Upper lobe of right lung (tissue), 1 donor: ENCODE measurements at regions not wholly inside any gene's neighbourhood (a gene's known extent, or its start where the extent isn't known, plus 50 kb on each side); places are given as distances from the start of the nearest gene placed in this dataset.

Source experiments
- ATAC-seq: fragments of 200-7000 bp; cut with Tn5 transposase; one replicate; pipeline ENCODE4 v1.9.1; 2020; ENCODE audit warnings: mild to moderate bottlenecking, moderate library complexity
- DNase-seq: peaks from one replicate; pipeline ENCODE4 v3.0.0-alpha.2; 2020
- H3K27ac ChIP-seq: fragments of 200-600 bp; one replicate; pipeline ENCODE4 v1.8.0; 2022
- H3K27me3 ChIP-seq: fragments of 200-600 bp; one replicate; pipeline ENCODE4 v1.8.0; 2022; ENCODE audit warnings: mild to moderate bottlenecking
- H3K36me3 ChIP-seq: fragments of 200-600 bp; one replicate; pipeline ENCODE4 v1.8.0; 2022
- H3K4me1 ChIP-seq: fragments of 200-600 bp; one replicate; pipeline ENCODE4 v1.8.0; 2022
- H3K4me3 ChIP-seq: fragments of 200-600 bp; one replicate; pipeline ENCODE4 v1.8.0; 2022; ENCODE audit warnings: mild to moderate bottlenecking
- H3K9me3 ChIP-seq: fragments of 200-600 bp; one replicate; pipeline ENCODE4 v1.8.0; 2022
- CTCF ChIP-seq: fragments of 200-600 bp; IDR thresholded peaks from one replicate; pipeline ENCODE4 v1.8.0; 2022; ENCODE audit warnings: antibody characterized with exemption
- intact Hi-C: fragments of 100-400 bp; cut with DNase I; formaldehyde crosslinking; loops from one replicate; pipeline ENCODE4 v1.11.0; 2022
- donor health status: DM: no; HTN: yes; CAD: no; lungs with severe emphysema.

DNA sequence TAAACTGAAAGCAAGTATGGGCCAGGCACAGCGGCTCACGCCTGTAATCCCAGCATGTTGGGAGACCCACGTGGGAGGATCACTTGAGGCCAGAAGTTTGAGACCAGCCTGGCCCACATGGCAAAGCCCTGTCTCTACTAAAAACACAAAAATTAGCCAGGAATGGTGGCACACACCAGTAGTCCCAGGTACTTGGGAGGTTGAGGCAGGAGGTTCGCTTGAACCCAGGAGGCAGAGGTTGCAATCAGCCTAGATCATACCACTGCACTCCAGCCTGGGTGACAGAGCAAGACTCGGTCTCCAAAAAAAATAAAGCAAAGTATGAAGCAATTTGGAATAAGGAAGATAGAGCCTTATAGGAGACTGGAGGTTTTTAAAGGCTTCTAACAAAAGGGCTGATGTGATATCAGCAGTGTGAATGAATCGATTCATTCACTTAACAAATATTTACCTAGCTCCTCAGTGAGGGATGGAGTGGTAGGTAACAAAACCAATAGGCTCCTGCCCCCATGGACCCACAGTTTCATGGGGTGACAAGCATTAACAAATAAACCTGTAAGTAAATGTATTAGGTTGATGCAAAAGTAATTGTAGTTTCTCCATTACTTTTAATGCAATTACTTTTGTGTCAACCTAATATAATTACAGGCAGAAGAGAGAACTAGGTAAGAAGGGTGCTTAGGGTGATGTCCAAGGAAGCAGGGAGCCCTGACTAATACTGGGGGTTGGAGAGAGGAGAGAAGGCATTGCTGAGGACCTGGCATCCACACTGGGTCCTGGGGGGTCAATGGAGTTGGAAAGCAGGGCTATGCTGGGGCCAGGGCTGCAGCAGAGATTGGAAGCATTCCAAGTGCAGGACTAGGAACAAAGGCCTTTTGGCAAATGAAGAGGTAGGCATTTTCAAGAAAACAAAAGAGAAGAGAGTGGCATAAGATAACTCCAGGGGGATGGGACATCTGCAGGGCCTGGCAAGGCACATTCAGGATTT is 195.4 kb upstream of the ARL4C start:
- H3K27ac ChIP-seq: no peak overlapping the region
- H3K27me3 ChIP-seq: no peaks in the 10 kb centered on the region
- intact Hi-C loops: no loop called here
- ATAC-seq: no peak
- no peak overlapping the region for H3K4me3 ChIP-seq
- no peaks in the 10 kb centered on the region for H3K36me3 ChIP-seq
- H3K9me3 ChIP-seq: peaks cover 5% of the 10 kb centered on the region
- TF ChIP-seq CTCF: no peak
- DNase-seq: no peak
- no peaks in the 10 kb centered on the region for H3K4me1 ChIP-seq

GRCh38 chr2:234691214-234691575 is 194.3 kb upstream of the ARL4C start:
- Histone ChIP-seq H3K27ac (no peak overlapping the region), H3K4me1 (no peaks in the 10 kb centered on the region), H3K4me3 (no peak overlapping the region), H3K36me3 (no peaks in the 10 kb centered on the region), H3K9me3 (no peaks in the 10 kb centered on the region), H3K27me3 (no peaks in the 10 kb centered on the region)
- no peak for DNase-seq
- intact Hi-C loops: no loop called here
- no peak for ATAC-seq
- no peak for TF ChIP-seq CTCF

- Histone ChIP-seq H3K9me3 (no peaks in the 10 kb centered on the region), H3K4me3 (no peak overlapping the region), H3K4me1 (no peaks in the 10 kb centered on the region), H3K27me3 (no peaks in the 10 kb centered on the region), H3K27ac (no peak overlapping the region), H3K36me3 (no peaks in the 10 kb centered on the region)
- DNase-seq (no peak), ATAC-seq (no peak)
- TF ChIP-seq CTCF: no peak
- intact Hi-C loops: no loop called here
Measured at GRCh38 chr2:234690569-234691213, 193.8 kb upstream of the ARL4C start.

- H3K27me3 ChIP-seq: no peaks in the 10 kb centered on the region
- no peak for DNase-seq
- no peak overlapping the region for H3K27ac ChIP-seq
- intact Hi-C loops: no loop called here
- H3K4me3 ChIP-seq: no peak overlapping the region
- no peaks in the 10 kb centered on the region for H3K4me1 ChIP-seq
- ATAC-seq: no peak
- no peaks in the 10 kb centered on the region for H3K36me3 ChIP-seq
- TF ChIP-seq CTCF: no peak
- no peaks in the 10 kb centered on the region for H3K9me3 ChIP-seq
Measured at GRCh38 chr2:234689911-234690379, 193.1 kb upstream of the ARL4C start.

DNA sequence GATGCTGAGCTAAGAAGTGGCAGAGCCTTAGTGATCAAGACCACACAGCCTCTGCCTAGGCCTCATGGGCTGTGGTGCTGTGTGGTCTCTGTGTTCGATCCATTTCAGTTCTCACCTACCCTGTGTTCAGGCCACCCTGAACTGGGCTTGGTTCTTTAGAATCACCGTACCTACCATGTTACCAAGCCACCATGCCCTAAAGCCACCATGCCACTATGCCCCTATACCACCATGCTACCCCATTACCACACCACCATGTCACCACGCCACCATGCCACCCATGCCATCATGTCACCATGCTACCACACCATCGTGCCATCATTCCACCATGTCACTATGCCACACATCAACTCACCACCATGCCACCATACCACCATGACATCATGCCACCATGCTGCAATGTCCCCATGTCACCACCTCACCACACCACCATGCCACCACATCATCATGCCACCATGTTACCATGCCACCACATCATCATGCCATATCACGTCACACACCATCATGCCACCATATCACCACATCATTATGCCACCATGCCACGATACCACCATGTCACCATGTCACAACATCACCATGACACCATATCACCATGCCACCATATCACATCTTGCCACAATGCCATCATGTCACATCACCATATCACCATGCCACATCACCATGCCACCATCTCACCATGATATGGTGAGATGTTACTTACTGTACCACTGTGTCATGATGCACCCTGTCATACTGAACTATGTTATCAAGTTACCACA is 191.0 kb upstream of the ARL4C start:
- H3K27ac ChIP-seq: no peak overlapping the region
- H3K9me3 ChIP-seq: no peaks in the 10 kb centered on the region
- TF ChIP-seq CTCF: no peak
- H3K27me3 ChIP-seq: no peaks in the 10 kb centered on the region
- DNase-seq (no peak), ATAC-seq (no peak)
- no peak overlapping the region for H3K4me3 ChIP-seq
- H3K36me3 ChIP-seq: no peaks in the 10 kb centered on the region
- H3K4me1 ChIP-seq: no peaks in the 10 kb centered on the region
- intact Hi-C loops: no loop called here
